ENCODE measurements at regions not wholly inside any gene's neighbourhood (a gene's known extent, or its start where the extent isn't known, plus 50 kb on each side); places are given as distances from the start of the nearest gene placed in this dataset.

DNA sequence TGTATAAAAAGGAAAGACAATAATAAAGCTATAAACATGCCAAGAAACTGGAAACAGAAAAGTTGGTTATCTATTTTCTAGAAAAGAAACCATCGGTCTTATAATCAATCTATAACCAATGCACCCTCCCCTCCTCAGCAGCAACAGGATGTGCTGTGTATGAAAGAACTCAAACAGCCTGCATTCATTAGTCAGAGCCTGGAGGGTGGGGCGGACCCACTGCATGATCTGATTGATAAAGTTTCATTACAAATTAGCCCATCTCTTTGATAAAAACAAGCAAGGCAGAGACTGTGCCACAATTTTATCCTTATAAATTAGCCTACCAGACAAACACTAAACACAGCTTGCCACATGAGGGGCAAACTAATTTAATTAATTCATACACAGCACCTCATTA is 448.1 kb downstream of the BCAT1 start:
- Mint-ChIP-seq H3K27ac (no peak overlapping the region), H3K27me3 (ENCODE audit: low read depth) (no peaks in the 10 kb centered on the region), H3K36me3 (no peaks in the 10 kb centered on the region), H3K4me3 (no peak overlapping the region), H3K4me1 (peaks cover 7% of the 10 kb centered on the region), H3K9me3 (peaks cover 6% of the 10 kb centered on the region)
- DNase-seq (ENCODE audit: low spot score) (no peak), ATAC-seq (no peak)
- ChIA-PET CTCF (no interaction called here), POLR2A (no interaction called here)
- TF ChIP-seq PRRX2 (CRISPR knock-in tag; IDR thresholded peaks at IDR 0.05) (no peak), SOX15 (CRISPR knock-in tag; IDR thresholded peaks at IDR 0.05) (no peak), NFYB (CRISPR knock-in tag; conservative IDR thresholded peaks at IDR 0.05; ENCODE audit: low read depth) (no peak), RORB (CRISPR knock-in tag; IDR thresholded peaks at IDR 0.05) (no peak), SMAD4 (CRISPR knock-in tag; IDR thresholded peaks at IDR 0.05) (no peak)
- TF ChIP-seq, protein P1, sequence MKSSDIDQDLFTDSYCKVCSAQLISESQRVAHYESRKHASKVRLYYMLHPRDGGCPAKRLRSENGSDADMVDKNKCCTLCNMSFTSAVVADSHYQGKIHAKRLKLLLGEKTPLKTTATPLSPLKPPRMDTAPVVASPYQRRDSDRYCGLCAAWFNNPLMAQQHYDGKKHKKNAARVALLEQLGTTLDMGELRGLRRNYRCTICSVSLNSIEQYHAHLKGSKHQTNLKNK (CRISPR knock-in tag; IDR thresholded peaks at IDR 0.05): no peak
- TF ChIP-seq, protein P2, sequence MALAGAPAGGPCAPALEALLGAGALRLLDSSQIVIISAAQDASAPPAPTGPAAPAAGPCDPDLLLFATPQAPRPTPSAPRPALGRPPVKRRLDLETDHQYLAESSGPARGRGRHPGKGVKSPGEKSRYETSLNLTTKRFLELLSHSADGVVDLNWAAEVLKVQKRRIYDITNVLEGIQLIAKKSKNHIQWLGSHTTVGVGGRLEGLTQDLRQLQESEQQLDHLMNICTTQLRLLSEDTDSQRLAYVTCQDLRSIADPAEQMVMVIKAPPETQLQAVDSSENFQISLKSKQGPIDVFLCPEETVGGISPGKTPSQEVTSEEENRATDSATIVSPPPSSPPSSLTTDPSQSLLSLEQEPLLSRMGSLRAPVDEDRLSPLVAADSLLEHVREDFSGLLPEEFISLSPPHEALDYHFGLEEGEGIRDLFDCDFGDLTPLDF (CRISPR knock-in tag; IDR thresholded peaks at IDR 0.05): no peak
- TF ChIP-seq, protein P3, sequence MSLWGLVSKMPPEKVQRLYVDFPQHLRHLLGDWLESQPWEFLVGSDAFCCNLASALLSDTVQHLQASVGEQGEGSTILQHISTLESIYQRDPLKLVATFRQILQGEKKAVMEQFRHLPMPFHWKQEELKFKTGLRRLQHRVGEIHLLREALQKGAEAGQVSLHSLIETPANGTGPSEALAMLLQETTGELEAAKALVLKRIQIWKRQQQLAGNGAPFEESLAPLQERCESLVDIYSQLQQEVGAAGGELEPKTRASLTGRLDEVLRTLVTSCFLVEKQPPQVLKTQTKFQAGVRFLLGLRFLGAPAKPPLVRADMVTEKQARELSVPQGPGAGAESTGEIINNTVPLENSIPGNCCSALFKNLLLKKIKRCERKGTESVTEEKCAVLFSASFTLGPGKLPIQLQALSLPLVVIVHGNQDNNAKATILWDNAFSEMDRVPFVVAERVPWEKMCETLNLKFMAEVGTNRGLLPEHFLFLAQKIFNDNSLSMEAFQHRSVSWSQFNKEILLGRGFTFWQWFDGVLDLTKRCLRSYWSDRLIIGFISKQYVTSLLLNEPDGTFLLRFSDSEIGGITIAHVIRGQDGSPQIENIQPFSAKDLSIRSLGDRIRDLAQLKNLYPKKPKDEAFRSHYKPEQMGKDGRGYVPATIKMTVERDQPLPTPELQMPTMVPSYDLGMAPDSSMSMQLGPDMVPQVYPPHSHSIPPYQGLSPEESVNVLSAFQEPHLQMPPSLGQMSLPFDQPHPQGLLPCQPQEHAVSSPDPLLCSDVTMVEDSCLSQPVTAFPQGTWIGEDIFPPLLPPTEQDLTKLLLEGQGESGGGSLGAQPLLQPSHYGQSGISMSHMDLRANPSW (CRISPR knock-in tag; conservative IDR thresholded peaks at IDR 0.05; ENCODE audit: low read depth): no peak

DNA sequence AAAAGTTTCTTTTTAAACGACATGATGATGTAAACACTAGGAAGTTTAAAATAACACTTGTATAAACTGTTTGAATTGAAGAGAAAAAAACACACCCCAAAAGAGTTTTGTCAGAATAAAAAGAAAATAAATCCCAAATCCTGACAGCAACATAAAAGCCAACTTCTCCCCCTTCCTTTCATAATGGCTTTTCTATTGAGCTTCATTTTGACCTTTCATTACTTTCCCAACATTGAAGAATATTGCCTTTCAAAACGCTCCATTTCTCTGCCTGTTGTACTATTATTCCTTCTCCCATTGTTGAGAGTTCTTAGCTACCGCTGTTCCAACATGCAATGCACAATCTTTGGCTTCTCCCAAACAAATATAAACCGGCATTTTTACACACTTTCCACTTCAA is 448.5 kb downstream of the BCAT1 start:
- no peak overlapping the region for H3K27ac Mint-ChIP-seq
- CTCF ChIA-PET: no interaction called here

DNA sequence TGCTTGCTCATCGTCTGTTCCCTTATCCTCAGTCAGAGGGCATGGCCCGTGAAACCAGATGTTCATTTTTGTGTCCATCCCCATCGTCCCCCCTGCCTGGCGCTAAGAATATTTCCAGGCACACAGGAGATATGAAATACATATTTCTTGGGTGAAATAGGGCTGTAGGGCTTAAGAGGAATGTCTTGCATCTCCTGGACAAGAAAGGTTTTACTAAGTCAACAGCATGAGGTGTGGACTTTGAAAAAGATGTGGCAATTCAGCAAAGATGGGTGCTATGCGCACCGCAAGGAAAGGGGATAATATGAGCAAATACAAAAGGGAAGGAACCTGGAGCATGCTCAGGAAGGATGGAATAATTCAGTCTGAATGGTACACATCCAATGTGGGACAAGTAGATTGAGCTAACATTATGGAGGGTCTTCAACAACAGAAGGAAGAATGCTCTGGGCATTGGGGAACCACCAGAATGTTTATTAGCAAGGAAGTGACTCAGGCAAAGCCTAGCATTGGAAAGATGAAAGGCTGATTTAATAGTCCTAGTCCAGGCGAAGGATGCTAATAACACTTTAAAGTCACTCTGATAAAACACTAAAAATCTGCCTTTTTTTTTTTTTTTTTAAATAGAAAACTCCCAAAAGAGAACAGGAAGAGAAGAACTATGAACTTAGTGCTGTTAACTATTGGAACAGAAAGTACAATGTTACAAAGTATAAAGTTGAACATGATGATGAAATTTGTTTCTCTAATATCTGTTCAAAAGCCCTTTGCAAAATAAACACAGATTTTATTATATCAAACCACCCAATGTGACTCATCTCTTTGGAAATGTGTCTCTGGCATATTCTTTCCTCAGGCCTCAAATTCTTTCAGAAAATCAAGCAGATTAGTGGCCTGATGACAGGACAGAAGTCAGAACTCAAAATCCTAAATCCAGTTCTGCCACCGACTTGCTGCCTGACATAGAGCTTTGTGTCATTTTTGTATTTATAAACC is 449.5 kb downstream of the BCAT1 start:
- Mint-ChIP-seq H3K27ac (no peak overlapping the region), H3K27me3 (ENCODE audit: low read depth) (no peaks in the 10 kb centered on the region), H3K4me1 (peaks cover 12% of the 10 kb centered on the region), H3K4me3 (no peak overlapping the region), H3K9me3 (peaks cover 6% of the 10 kb centered on the region), H3K36me3 (no peaks in the 10 kb centered on the region)
- TF ChIP-seq MYBL2 (CRISPR knock-in tag; IDR thresholded peaks at IDR 0.05): no peak
- TF ChIP-seq, protein P4, sequence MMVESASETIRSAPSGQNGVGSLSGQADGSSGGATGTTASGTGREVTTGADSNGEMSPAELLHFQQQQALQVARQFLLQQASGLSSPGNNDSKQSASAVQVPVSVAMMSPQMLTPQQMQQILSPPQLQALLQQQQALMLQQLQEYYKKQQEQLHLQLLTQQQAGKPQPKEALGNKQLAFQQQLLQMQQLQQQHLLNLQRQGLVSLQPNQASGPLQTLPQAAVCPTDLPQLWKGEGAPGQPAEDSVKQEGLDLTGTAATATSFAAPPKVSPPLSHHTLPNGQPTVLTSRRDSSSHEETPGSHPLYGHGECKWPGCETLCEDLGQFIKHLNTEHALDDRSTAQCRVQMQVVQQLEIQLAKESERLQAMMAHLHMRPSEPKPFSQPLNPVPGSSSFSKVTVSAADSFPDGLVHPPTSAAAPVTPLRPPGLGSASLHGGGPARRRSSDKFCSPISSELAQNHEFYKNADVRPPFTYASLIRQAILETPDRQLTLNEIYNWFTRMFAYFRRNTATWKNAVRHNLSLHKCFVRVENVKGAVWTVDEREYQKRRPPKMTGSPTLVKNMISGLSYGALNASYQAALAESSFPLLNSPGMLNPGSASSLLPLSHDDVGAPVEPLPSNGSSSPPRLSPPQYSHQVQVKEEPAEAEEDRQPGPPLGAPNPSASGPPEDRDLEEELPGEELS (CRISPR knock-in tag; IDR thresholded peaks at IDR 0.05): no peak
- TF ChIP-seq HMGA2 (CRISPR knock-in tag; IDR thresholded peaks at IDR 0.05): no peak
- TF ChIP-seq IRF2 (CRISPR knock-in tag; IDR thresholded peaks at IDR 0.05; ENCODE audit: borderline replicate concordance, low read depth): no peak
- TF ChIP-seq, protein P5, sequence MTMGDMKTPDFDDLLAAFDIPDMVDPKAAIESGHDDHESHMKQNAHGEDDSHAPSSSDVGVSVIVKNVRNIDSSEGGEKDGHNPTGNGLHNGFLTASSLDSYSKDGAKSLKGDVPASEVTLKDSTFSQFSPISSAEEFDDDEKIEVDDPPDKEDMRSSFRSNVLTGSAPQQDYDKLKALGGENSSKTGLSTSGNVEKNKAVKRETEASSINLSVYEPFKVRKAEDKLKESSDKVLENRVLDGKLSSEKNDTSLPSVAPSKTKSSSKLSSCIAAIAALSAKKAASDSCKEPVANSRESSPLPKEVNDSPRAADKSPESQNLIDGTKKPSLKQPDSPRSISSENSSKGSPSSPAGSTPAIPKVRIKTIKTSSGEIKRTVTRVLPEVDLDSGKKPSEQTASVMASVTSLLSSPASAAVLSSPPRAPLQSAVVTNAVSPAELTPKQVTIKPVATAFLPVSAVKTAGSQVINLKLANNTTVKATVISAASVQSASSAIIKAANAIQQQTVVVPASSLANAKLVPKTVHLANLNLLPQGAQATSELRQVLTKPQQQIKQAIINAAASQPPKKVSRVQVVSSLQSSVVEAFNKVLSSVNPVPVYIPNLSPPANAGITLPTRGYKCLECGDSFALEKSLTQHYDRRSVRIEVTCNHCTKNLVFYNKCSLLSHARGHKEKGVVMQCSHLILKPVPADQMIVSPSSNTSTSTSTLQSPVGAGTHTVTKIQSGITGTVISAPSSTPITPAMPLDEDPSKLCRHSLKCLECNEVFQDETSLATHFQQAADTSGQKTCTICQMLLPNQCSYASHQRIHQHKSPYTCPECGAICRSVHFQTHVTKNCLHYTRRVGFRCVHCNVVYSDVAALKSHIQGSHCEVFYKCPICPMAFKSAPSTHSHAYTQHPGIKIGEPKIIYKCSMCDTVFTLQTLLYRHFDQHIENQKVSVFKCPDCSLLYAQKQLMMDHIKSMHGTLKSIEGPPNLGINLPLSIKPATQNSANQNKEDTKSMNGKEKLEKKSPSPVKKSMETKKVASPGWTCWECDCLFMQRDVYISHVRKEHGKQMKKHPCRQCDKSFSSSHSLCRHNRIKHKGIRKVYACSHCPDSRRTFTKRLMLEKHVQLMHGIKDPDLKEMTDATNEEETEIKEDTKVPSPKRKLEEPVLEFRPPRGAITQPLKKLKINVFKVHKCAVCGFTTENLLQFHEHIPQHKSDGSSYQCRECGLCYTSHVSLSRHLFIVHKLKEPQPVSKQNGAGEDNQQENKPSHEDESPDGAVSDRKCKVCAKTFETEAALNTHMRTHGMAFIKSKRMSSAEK (CRISPR knock-in tag; IDR thresholded peaks at IDR 0.05; ENCODE audit: borderline replicate concordance): no peak
- TF ChIP-seq NFYB (CRISPR knock-in tag; conservative IDR thresholded peaks at IDR 0.05; ENCODE audit: low read depth): no peak
- TF ChIP-seq, protein P6, sequence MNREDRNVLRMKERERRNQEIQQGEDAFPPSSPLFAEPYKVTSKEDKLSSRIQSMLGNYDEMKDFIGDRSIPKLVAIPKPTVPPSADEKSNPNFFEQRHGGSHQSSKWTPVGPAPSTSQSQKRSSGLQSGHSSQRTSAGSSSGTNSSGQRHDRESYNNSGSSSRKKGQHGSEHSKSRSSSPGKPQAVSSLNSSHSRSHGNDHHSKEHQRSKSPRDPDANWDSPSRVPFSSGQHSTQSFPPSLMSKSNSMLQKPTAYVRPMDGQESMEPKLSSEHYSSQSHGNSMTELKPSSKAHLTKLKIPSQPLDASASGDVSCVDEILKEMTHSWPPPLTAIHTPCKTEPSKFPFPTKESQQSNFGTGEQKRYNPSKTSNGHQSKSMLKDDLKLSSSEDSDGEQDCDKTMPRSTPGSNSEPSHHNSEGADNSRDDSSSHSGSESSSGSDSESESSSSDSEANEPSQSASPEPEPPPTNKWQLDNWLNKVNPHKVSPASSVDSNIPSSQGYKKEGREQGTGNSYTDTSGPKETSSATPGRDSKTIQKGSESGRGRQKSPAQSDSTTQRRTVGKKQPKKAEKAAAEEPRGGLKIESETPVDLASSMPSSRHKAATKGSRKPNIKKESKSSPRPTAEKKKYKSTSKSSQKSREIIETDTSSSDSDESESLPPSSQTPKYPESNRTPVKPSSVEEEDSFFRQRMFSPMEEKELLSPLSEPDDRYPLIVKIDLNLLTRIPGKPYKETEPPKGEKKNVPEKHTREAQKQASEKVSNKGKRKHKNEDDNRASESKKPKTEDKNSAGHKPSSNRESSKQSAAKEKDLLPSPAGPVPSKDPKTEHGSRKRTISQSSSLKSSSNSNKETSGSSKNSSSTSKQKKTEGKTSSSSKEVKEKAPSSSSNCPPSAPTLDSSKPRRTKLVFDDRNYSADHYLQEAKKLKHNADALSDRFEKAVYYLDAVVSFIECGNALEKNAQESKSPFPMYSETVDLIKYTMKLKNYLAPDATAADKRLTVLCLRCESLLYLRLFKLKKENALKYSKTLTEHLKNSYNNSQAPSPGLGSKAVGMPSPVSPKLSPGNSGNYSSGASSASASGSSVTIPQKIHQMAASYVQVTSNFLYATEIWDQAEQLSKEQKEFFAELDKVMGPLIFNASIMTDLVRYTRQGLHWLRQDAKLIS (CRISPR knock-in tag; IDR thresholded peaks at IDR 0.05; ENCODE audit: borderline replicate concordance): no peak
- TF ChIP-seq FOXJ3 (CRISPR knock-in tag; IDR thresholded peaks at IDR 0.05; ENCODE audit: borderline replicate concordance): no peak
- POLR2A ChIA-PET: no interaction called here
- CTCF ChIA-PET: no interaction called here
- ATAC-seq: no peak
- DNase-seq (ENCODE audit: low spot score): no peak

More for the DNA sequence above, 448.5 kb downstream of the BCAT1 start:
- Mint-ChIP-seq H3K27me3 (ENCODE audit: low read depth) (no peaks in the 10 kb centered on the region), H3K4me3 (no peak overlapping the region), H3K9me3 (peaks cover 6% of the 10 kb centered on the region), H3K36me3 (no peaks in the 10 kb centered on the region), H3K4me1 (peaks cover 9% of the 10 kb centered on the region)
- DNase-seq (ENCODE audit: low spot score) (no peak), ATAC-seq (no peak)
- POLR2A ChIA-PET: no interaction called here
- no peak for TF ChIP-seq ELF4 (CRISPR knock-in tag; IDR thresholded peaks at IDR 0.05; ENCODE audit: low read depth)
- TF ChIP-seq CREM (CRISPR knock-in tag; IDR thresholded peaks at IDR 0.05): no peak

All from WTC11 (cell line).